Testis (tissue), 2 donors: ENCODE measurements at regions not wholly inside any gene's neighbourhood (a gene's known extent, or its start where the extent isn't known, plus 50 kb on each side); places are given as distances from the start of the nearest gene placed in this dataset.

ENCODE experiments used
- DNase-seq: peaks from one replicate; pipeline ENCODE4 v3.0.0-alpha.2; 2019
- H3K27ac ChIP-seq, 2 donors: fragments of 200-600 bp; sonication (generic); one replicate each; pipeline ENCODE4 v1.5.1; 2019
- H3K27me3 ChIP-seq: fragments of 200-600 bp; sonication (generic); one replicate; pipeline ENCODE4 v1.5.1; 2019
- H3K36me3 ChIP-seq: fragments of 200-600 bp; sonication (generic); one replicate; pipeline ENCODE4 v1.5.1; 2017; ENCODE audit warnings: low read depth; ENCODE audit errors: missing control alignments
- H3K4me1 ChIP-seq: fragments of 200-600 bp; sonication (generic); one replicate; pipeline ENCODE4 v1.5.1; 2019
- H3K4me3 ChIP-seq, 2 donors: fragments of 200-600 bp; sonication (generic); one replicate each; pipeline ENCODE4 v1.5.1; 2017 to 2019
- H3K9me3 ChIP-seq: fragments of 200-600 bp; sonication (generic); one replicate; pipeline ENCODE4 v1.5.1; 2017
- POLR2A ChIP-seq: fragments of 450-650 bp; IDR thresholded peaks from one replicate; pipeline ENCODE4 v1.6.1; 2017; ENCODE audit warnings: antibody characterized with exemption, mild to moderate bottlenecking, moderate library complexity
- WGBS, 2 donors: methylation state at CpG; one replicate each; pipeline ENCODE4 v1.1.5; 2018; 5-methylcytosine and 5-hydroxymethylcytosine counted together
- intact Hi-C: fragments of 100-400 bp; cut with DNase I; formaldehyde crosslinking; loops from one replicate; pipeline ENCODE4 v1.15.1; 2023; ENCODE audit warnings: low total_unique reads
- TF ChIP-seq, protein P1 (sequence below), 3 experiments: fragments of 450-650 bp in 2 of 3; fragments of 200-600 bp in 1 of 3; sonication (generic) in 1 of 3; IDR thresholded peaks; one replicate each; pipeline ENCODE4 v1.5.1; 2016 to 2019; ENCODE audit warnings: antibody characterized with exemption in 3 of 3, mild to moderate bottlenecking in 2 of 3, moderate library complexity in 1 of 3

DNA sequence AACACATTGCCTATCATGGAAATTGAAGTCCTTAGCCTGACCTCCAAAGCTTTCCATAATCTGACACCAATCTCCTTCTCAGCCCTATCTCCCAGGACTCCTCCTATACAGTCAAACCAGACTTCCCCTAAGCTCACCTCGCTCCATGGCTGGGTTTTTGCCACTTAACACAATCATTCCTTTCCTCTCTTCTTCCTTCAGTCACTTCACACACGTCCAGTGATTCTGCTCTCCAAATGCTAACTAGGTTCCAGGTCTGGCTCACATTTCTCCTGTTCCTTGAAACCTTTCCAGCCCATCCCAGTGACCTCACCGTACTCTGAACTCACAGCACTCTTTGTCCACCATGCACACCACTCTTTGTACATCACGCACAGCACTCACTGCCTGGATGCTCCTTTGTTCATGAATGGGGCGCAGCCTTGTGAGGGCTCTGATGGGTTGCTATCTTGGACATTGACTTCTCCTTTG, 98.4 kb downstream of the GLUL start:
- intact Hi-C loops, result loop anchor here (10.0 kb wide), 1 partner anchor 88 kb away; no protein-coding TSS in a partner anchor
- peaks cover 11% of the 10 kb centered on the region for H3K4me1 ChIP-seq

DNA sequence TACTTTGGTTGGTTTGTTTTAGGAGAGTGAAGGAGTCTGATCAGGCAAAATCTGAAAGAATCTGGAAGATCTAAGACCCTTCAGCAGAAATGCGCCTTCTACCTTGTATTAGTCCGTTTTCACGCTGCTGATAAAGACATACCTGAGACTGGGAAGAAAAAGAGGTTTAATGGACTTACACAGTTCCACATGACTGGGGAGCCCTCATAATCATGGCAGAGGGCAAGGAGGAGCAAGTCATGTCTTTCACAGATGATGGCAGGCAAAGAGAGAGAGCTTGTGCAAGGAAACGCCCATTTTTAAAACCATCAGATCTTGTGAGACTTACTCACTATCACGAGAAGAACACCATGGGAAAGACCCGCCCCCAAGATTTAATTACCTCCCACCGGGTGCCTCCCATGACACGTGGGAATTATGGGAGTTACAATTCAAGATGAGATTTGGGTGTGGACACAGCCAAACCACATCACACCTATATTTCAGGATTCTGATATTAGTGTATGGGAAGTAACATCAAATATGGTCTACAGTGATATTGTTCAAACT, 99.3 kb downstream of the GLUL start:
- intact Hi-C loops, result loop anchor here (10.0 kb wide), 1 partner anchor 87 kb away; no protein-coding TSS in a partner anchor
- no peak overlapping the region for H3K4me3 ChIP-seq
- TF ChIP-seq POLR2A, result no peak
- TF ChIP-seq, protein P1, sequence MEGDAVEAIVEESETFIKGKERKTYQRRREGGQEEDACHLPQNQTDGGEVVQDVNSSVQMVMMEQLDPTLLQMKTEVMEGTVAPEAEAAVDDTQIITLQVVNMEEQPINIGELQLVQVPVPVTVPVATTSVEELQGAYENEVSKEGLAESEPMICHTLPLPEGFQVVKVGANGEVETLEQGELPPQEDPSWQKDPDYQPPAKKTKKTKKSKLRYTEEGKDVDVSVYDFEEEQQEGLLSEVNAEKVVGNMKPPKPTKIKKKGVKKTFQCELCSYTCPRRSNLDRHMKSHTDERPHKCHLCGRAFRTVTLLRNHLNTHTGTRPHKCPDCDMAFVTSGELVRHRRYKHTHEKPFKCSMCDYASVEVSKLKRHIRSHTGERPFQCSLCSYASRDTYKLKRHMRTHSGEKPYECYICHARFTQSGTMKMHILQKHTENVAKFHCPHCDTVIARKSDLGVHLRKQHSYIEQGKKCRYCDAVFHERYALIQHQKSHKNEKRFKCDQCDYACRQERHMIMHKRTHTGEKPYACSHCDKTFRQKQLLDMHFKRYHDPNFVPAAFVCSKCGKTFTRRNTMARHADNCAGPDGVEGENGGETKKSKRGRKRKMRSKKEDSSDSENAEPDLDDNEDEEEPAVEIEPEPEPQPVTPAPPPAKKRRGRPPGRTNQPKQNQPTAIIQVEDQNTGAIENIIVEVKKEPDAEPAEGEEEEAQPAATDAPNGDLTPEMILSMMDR (IDR thresholded peaks at IDR 0.05), result no peak
- DNase-seq, result no peak
- H3K27me3 ChIP-seq, result no peaks in the 10 kb centered on the region
- no peaks in the 10 kb centered on the region for H3K9me3 ChIP-seq
- no peak overlapping the region for H3K27ac ChIP-seq
- WGBS, 2 donors, result 87 to 91% methylated on average over 8 of the region's 8 CpGs
- H3K36me3 ChIP-seq, result no peaks in the 10 kb centered on the region
- H3K4me1 ChIP-seq, result peaks cover 11% of the 10 kb centered on the region

More for the DNA sequence above, 98.4 kb downstream of the GLUL start:
- Histone ChIP-seq H3K9me3 (no peaks in the 10 kb centered on the region), H3K36me3 (no peaks in the 10 kb centered on the region), H3K27me3 (no peaks in the 10 kb centered on the region), H3K4me3 (no peak overlapping the region), H3K27ac (no peak overlapping the region)
- 75 to 81% methylated on average over 5 of the region's 5 CpGs for WGBS, 2 donors
- no peak for DNase-seq
- no peak for TF ChIP-seq POLR2A
- TF ChIP-seq, protein P1 (IDR thresholded peaks at IDR 0.05), result no peak

DNA sequence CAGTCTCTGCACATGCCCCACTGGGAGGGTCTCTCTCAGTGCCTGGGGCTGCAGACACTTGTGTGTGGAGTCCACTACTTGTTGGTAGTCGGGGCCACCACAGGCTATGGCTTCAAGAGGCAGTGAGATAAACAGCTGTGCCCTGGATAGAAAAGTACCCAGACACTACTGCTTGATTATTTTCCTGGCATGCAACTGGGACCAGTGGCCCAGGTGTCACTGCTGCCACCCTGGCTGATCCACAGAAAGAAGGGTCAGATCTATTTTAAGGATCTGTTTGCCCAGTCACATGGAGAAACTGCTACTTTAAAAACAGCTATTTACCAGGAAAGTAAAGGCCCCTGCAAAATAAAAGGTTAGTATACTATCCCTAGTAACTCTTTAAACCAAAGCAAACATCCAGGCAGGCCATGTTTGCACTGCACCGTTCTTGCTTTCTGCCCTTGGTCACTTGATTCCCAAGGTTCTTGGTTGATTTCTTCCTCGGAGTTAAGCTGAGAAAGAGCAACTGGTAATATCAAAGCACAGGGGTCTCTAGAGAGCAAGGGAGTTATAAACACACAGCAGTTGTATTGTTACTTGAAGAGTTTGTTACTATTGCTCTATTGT, 99.9 kb downstream of the GLUL start:
- H3K4me1 ChIP-seq, result peaks cover 11% of the 10 kb centered on the region
- TF ChIP-seq, protein P1 (IDR thresholded peaks at IDR 0.05), result no peak
- TF ChIP-seq POLR2A, result no peak
- intact Hi-C loops, result loop anchor here (10.0 kb wide), 1 partner anchor 87 kb away; no protein-coding TSS in a partner anchor
- H3K9me3 ChIP-seq, result no peaks in the 10 kb centered on the region
- H3K36me3 ChIP-seq, result no peaks in the 10 kb centered on the region
- no peak for DNase-seq
- H3K27me3 ChIP-seq, result no peaks in the 10 kb centered on the region
- WGBS, 2 donors, result 73 to 77% methylated on average over 3 of the region's 3 CpGs
- no peak overlapping the region for H3K4me3 ChIP-seq
- H3K27ac ChIP-seq, result no peak overlapping the region

DNA sequence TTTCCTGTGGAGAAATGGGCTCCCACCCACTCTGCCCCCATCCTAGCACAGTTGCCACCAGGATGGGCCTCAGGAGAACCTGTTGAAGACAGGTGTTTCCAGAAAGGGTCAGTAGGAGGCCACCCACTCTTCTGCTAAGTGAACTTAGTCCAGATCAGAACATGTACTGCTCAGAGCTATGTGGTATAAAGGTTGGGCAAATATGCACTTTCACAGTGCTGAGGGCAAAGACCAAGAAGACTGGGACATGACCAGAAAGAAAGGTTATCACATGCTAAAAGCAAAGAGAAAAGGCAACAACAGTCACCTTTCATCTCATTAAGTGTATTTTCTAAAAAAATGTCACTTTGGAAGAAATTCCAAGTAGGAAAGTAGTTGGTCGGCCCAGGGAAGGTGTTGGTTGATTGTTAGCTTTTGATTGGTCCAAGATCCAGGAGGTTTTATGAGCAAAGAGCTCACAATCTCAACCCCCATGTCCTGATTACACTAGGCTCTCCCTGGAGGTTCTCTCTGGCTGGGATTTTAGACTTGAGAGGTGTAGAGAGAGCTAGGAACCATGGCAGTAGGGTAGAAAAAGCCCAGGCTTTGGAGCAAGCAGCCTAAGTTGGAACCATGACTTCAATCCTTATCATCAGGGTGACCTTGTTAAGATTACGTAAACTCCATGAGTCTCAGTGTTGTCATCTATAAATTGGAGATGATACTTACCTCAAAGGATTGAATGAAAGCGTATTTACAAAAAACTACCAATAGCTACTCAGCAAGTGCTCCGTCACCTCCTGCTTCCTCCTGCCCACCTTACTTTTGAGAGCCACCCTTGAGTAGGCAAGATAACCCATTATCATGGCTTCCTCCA, 102.6 kb downstream of the GLUL start:
- intact Hi-C loops, result loop anchor here (10.0 kb wide), 1 partner anchor 144 kb away; no protein-coding TSS in a partner anchor
- WGBS, 2 donors, result 91 to 92% methylated on average over 4 of the region's 4 CpGs
- DNase-seq, result no peak

More for the DNA sequence above, 102.6 kb downstream of the GLUL start:
- Histone ChIP-seq H3K27ac (peak overlapping the region in 1 of 2 donors; percentile 53), H3K9me3 (no peaks in the 10 kb centered on the region), H3K27me3 (no peaks in the 10 kb centered on the region), H3K36me3 (no peaks in the 10 kb centered on the region), H3K4me1 (peaks cover 11% of the 10 kb centered on the region), H3K4me3 (no peak overlapping the region)
- TF ChIP-seq, protein P1 (IDR thresholded peaks at IDR 0.05), result no peak
- no peak for TF ChIP-seq POLR2A
